HG02571 (cell line): ENCODE measurements at regions not wholly inside any gene's neighbourhood (a gene's known extent, or its start where the extent isn't known, plus 50 kb on each side); places are given as distances from the start of the nearest gene placed in this dataset.
"Not testable (repeated sequence)": the region's sequence is repeated elsewhere in the genome, so short reads cannot be mapped to it uniquely, and the experiment has no call there.

Experiments used
- ATAC-seq: cut with Tn5 transposase; IDR thresholded peaks from one replicate; pipeline ENCODE4 v1.9.1; 2021; ENCODE audit warnings: mild to moderate bottlenecking, moderate library complexity; ENCODE audit not compliant: unreplicated experiment

GRCh38 chr9:96157675-96158074 is 144.3 kb downstream of the HSD17B3 start:
- ATAC-seq, result no peak

- ATAC-seq, result no peak
Observed at GRCh38 chr9:96156171-96156974, 145.6 kb downstream of the HSD17B3 start.

GRCh38 chr9:96154081-96154480 is 147.9 kb downstream of the HSD17B3 start:
- no peak for ATAC-seq

- ATAC-seq, result no peak
Observed at GRCh38 chr9:96152550-96152949, 149.4 kb downstream of the HSD17B3 start.

- peak; percentile 87 for ATAC-seq
Observed at GRCh38 chr9:96150324-96151227, 151.4 kb downstream of the HSD17B3 start.

- ATAC-seq, result peak; percentile 43
Observed at GRCh38 chr9:96149533-96150280, 152.3 kb downstream of the HSD17B3 start.

- ATAC-seq, result no peak
Observed at GRCh38 chr9:96148634-96149532, 153.1 kb downstream of the HSD17B3 start.

GRCh38 chr9:96147029-96147428 is 154.9 kb downstream of the HSD17B3 start:
- not testable (repeated sequence) for ATAC-seq

GRCh38 chr9:96141666-96142065 is 160.3 kb downstream of the HSD17B3 start:
- no peak for ATAC-seq

- ATAC-seq, result no peak
Observed at GRCh38 chr9:96141128-96141474, 160.9 kb downstream of the HSD17B3 start.

- no peak for ATAC-seq
Observed at GRCh38 chr9:96140296-96141127, 161.5 kb downstream of the HSD17B3 start.

- ATAC-seq, result no peak
Observed at GRCh38 chr9:96139592-96140295, 162.2 kb downstream of the HSD17B3 start.

GRCh38 chr9:96138616-96139015 is 163.4 kb downstream of the HSD17B3 start:
- no peak for ATAC-seq

GRCh38 chr9:96137671-96138429 is 164.1 kb downstream of the HSD17B3 start:
- peak; percentile 28 for ATAC-seq

- peak; percentile 92 for ATAC-seq
Observed at GRCh38 chr9:96136992-96137670, 164.8 kb downstream of the HSD17B3 start.

GRCh38 chr9:96135753-96136290 is 166.2 kb downstream of the HSD17B3 start:
- no peak for ATAC-seq

GRCh38 chr9:96135076-96135752 is 166.8 kb downstream of the HSD17B3 start:
- no peak for ATAC-seq
